ENCODE measurements at regions not wholly inside any gene's neighbourhood (a gene's known extent, or its start where the extent isn't known, plus 50 kb on each side); places are given as distances from the start of the nearest gene placed in this dataset.

- TF ChIP-seq, protein P1, sequence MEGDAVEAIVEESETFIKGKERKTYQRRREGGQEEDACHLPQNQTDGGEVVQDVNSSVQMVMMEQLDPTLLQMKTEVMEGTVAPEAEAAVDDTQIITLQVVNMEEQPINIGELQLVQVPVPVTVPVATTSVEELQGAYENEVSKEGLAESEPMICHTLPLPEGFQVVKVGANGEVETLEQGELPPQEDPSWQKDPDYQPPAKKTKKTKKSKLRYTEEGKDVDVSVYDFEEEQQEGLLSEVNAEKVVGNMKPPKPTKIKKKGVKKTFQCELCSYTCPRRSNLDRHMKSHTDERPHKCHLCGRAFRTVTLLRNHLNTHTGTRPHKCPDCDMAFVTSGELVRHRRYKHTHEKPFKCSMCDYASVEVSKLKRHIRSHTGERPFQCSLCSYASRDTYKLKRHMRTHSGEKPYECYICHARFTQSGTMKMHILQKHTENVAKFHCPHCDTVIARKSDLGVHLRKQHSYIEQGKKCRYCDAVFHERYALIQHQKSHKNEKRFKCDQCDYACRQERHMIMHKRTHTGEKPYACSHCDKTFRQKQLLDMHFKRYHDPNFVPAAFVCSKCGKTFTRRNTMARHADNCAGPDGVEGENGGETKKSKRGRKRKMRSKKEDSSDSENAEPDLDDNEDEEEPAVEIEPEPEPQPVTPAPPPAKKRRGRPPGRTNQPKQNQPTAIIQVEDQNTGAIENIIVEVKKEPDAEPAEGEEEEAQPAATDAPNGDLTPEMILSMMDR (IDR thresholded peaks at IDR 0.05): no peak
- TF ChIP-seq POLR2A (IDR thresholded peaks at IDR 0.05): no peak
Measured at GRCh38 chr2:222797871-222798270, 63.0 kb upstream of the ACSL3 start.

All from adrenal gland (tissue), 5 donors.